ENCODE measurements at regions not wholly inside any gene's neighbourhood (a gene's known extent, or its start where the extent isn't known, plus 50 kb on each side); places are given as distances from the start of the nearest gene placed in this dataset.

DNA sequence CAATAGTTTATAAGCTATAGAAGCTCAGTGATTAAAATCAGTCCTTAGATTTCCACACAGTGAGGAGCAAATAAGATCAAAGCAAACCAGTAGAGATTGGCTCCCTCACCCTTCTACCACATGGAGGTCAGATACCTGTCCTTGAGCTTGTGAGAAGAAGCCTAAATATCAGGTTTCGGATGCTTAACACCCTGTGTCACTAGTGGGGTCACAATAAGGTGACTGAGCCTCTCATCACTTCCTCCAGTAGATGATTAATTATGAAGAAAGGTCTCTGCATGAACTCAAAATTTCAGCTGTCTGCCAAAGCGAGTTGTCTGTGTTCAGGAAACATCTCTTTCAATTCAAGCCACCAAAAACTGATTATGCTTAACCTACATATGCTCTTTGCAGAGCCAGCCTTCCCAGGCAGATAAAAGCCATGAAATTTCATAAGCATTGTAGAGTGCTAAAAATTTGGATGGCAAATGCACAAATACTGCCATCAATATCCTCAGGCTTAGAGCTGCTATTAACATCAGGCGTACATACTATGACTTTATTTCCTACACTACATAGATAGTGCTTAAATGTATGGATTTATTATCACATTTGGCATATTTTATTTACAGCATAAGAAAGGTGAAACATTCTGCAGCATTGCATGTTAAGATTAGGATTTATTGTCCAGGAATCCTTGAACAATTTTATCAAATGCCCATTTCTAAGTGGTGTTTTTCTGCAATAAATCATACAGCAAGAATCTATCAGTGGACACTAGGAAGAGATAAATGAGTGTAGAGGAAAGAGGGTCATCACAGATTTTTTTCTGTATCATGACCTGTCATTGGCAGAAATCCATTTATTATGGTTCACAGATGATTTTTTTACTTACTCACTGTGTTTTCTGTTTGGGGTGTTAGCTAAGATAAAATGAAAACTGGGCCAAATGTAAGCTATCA lies 285.1 kb upstream of the SP8 start:
- Histone ChIP-seq H3K4me1 (ENCODE audit: control insufficient read depth in 1 of 2, insufficient read depth in 2 of 2, low read length in 2 of 2) (peaks cover 0 to 6% of the 10 kb centered on the region in 2 experiments; a peak in 2 of 4 replicates), H3K9me2 (ENCODE audit: insufficient read depth) (no peaks in the 10 kb centered on the region), H3K27me3 (ENCODE audit: insufficient read depth, low read length) (no peaks in the 10 kb centered on the region), H4K20me1 (ENCODE audit: insufficient read depth) (no peaks in the 10 kb centered on the region), H3K9ac (ENCODE audit: low read length) (no peak overlapping the region), H3K9me3 (ENCODE audit: control insufficient read depth in 1 of 2, insufficient read depth in 1 of 2, low read depth in 1 of 2, low read length in 2 of 2) (no peaks in the 10 kb centered on the region), H3K4me3 (replicated peaks in 1 of 2; ENCODE audit: low read depth in 1 of 2, low read length in 2 of 2) (no peak overlapping the region), H3K27ac (ENCODE audit: low read depth, low read length) (no peak overlapping the region), H3K36me3 (ENCODE audit: control insufficient read depth in 1 of 2, insufficient read depth in 2 of 2, low read length in 2 of 2) (no peaks in the 10 kb centered on the region), H3K4me2 (ENCODE audit: low read length) (no peak overlapping the region), H3K79me2 (ENCODE audit: insufficient read depth, low read length) (no peaks in the 10 kb centered on the region), H2AFZ (ENCODE audit: low read depth, low read length, poor library complexity, severe bottlenecking) (no peak overlapping the region)
- ChIA-PET RAD21 (ENCODE audit: low non-redundant PET in 1 of 2, low total read pairs in 2 of 2, uncharacterized antibody in 2 of 2, unreplicated experiment in 2 of 2) (interaction anchor here in 1 of 2 experiments (0.6 kb wide), 1 partner anchor 351 kb away, joined by 4 read pairs; no protein-coding TSS in a partner anchor), POLR2A (no interaction called here), CTCF (no interaction called here)
- no TSS peak for BruUV-seq (replicated peaks)
- ATAC-seq = no peak
- intact Hi-C loops (cut with micrococcal nuclease) = no loop called here
- TF ChIP-seq EZH2phosphoT487 (IDR thresholded peaks at IDR 0.05; ENCODE audit: borderline replicate concordance) = no peak
- DNase-seq (ENCODE audit: low read depth, low spot score) = no peak

DNA sequence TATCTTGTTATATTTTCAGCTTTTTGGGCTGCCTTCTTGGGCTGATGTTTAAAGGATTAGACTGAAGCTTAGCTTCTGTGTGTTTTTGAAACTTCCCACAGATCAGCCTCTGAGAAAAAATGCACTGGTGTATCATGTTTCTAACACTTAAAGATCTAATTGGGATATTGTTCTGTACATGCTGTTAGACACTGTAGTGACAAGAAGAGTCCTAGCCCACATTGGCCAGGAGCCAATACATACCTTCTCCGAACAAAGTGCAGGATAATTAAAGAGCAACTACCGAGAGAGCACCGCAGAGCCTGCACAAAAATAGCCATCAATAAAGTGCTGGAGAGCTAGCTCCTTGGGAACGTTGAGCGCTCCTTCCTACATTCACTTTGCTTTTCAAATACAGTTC lies 289.4 kb upstream of the SP8 start:
- H3K4me2 ChIP-seq (ENCODE audit: low read length) = no peak overlapping the region
- H3K79me2 ChIP-seq (ENCODE audit: insufficient read depth, low read length) = no peaks in the 10 kb centered on the region
- no peak for DNase-seq (ENCODE audit: low read depth, low spot score)
- intact Hi-C loops (cut with micrococcal nuclease) = no loop called here
- H3K4me1 ChIP-seq (ENCODE audit: control insufficient read depth in 1 of 2, insufficient read depth in 2 of 2, low read length in 2 of 2) = peaks cover 0 to 6% of the 10 kb centered on the region in 2 experiments; a peak in 2 of 4 replicates
- no peaks in the 10 kb centered on the region for H3K9me2 ChIP-seq (ENCODE audit: insufficient read depth)
- no peaks in the 10 kb centered on the region for H3K9me3 ChIP-seq (ENCODE audit: control insufficient read depth in 1 of 2, insufficient read depth in 1 of 2, low read depth in 1 of 2, low read length in 2 of 2)
- no peak overlapping the region for H3K27ac ChIP-seq (ENCODE audit: low read depth, low read length)
- no peak for ATAC-seq
- RAD21 ChIA-PET (ENCODE audit: low non-redundant PET in 1 of 2, low total read pairs in 2 of 2, uncharacterized antibody in 2 of 2, unreplicated experiment in 2 of 2) = no interaction called here
- H3K9ac ChIP-seq (ENCODE audit: low read length) = no peak overlapping the region
- CTCF ChIA-PET = no interaction called here
- no peak overlapping the region for H2AFZ ChIP-seq (ENCODE audit: low read depth, low read length, poor library complexity, severe bottlenecking)
- POLR2A ChIA-PET = no interaction called here
- no TSS peak for BruUV-seq (replicated peaks)
- no peaks in the 10 kb centered on the region for H4K20me1 ChIP-seq (ENCODE audit: insufficient read depth)
- H3K4me3 ChIP-seq (replicated peaks in 1 of 2; ENCODE audit: low read depth in 1 of 2, low read length in 2 of 2) = no peak overlapping the region
- no peaks in the 10 kb centered on the region for H3K36me3 ChIP-seq (ENCODE audit: control insufficient read depth in 1 of 2, insufficient read depth in 2 of 2, low read length in 2 of 2)
- H3K27me3 ChIP-seq (ENCODE audit: insufficient read depth, low read length) = no peaks in the 10 kb centered on the region
- TF ChIP-seq YY1 (IDR thresholded peaks at IDR 0.05; ENCODE audit: extremely low read depth, insufficient replicate concordance, low read depth, low read length) (no peak), EGR1 (IDR thresholded peaks at IDR 0.05; ENCODE audit: low read depth) (no peak), JUND (IDR thresholded peaks at IDR 0.05) (no peak), CBX3 (IDR thresholded peaks at IDR 0.05; ENCODE audit: low read depth) (no peak), ZFX (IDR thresholded peaks at IDR 0.05) (no peak), EZH2phosphoT487 (IDR thresholded peaks at IDR 0.05; ENCODE audit: borderline replicate concordance) (no peak), POLR2A (IDR thresholded peaks at IDR 0.05; ENCODE audit: borderline replicate concordance, extremely low read depth, insufficient read depth, insufficient read length) (no peak), SIN3A (IDR thresholded peaks at IDR 0.05; ENCODE audit: low read depth) (no peak), POLR2AphosphoS5 (IDR thresholded peaks at IDR 0.05; ENCODE audit: low read depth, low read length) (no peak), SP1 (IDR thresholded peaks at IDR 0.05; ENCODE audit: low read depth) (no peak), ELF1 (IDR thresholded peaks at IDR 0.05; ENCODE audit: borderline replicate concordance, low read depth) (no peak), FOSL1 (IDR thresholded peaks at IDR 0.05; ENCODE audit: low read depth) (no peak), ZNF274 (IDR thresholded peaks at IDR 0.05; ENCODE audit: low read depth, low read length) (no peak), RAD21 (IDR thresholded peaks at IDR 0.05; ENCODE audit: low read depth) (no peak)
- TF ChIP-seq, protein P1, sequence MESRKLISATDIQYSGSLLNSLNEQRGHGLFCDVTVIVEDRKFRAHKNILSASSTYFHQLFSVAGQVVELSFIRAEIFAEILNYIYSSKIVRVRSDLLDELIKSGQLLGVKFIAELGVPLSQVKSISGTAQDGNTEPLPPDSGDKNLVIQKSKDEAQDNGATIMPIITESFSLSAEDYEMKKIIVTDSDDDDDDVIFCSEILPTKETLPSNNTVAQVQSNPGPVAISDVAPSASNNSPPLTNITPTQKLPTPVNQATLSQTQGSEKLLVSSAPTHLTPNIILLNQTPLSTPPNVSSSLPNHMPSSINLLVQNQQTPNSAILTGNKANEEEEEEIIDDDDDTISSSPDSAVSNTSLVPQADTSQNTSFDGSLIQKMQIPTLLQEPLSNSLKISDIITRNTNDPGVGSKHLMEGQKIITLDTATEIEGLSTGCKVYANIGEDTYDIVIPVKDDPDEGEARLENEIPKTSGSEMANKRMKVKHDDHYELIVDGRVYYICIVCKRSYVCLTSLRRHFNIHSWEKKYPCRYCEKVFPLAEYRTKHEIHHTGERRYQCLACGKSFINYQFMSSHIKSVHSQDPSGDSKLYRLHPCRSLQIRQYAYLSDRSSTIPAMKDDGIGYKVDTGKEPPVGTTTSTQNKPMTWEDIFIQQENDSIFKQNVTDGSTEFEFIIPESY (IDR thresholded peaks at IDR 0.05; ENCODE audit: extremely low read depth, insufficient replicate concordance, low read length) = no peak
- TF ChIP-seq, protein P2, sequence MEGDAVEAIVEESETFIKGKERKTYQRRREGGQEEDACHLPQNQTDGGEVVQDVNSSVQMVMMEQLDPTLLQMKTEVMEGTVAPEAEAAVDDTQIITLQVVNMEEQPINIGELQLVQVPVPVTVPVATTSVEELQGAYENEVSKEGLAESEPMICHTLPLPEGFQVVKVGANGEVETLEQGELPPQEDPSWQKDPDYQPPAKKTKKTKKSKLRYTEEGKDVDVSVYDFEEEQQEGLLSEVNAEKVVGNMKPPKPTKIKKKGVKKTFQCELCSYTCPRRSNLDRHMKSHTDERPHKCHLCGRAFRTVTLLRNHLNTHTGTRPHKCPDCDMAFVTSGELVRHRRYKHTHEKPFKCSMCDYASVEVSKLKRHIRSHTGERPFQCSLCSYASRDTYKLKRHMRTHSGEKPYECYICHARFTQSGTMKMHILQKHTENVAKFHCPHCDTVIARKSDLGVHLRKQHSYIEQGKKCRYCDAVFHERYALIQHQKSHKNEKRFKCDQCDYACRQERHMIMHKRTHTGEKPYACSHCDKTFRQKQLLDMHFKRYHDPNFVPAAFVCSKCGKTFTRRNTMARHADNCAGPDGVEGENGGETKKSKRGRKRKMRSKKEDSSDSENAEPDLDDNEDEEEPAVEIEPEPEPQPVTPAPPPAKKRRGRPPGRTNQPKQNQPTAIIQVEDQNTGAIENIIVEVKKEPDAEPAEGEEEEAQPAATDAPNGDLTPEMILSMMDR (IDR thresholded peaks at IDR 0.05 in 2 of 3, conservative IDR thresholded peaks at IDR 0.05 in 1 of 3; ENCODE audit: borderline replicate concordance in 1 of 3, insufficient read depth in 1 of 3, low read depth in 2 of 3, low read length in 2 of 3) = no peak

Data from HCT116 (cell line).